ENCODE measurements at regions not wholly inside any gene's neighbourhood (a gene's known extent, or its start where the extent isn't known, plus 50 kb on each side); places are given as distances from the start of the nearest gene placed in this dataset.
A peak's percentile ranks its signal among the peaks of the same experiment; 100 is the strongest.

GRCh38 chr18:25898965-25899364 lies 191.4 kb downstream of the SS18 start:
- no peak for TF ChIP-seq CTCF (IDR thresholded peaks at IDR 0.05; ENCODE audit: extremely low read depth, insufficient read depth, missing control alignments)
- DNase-seq (ENCODE audit: low spot score), result no peak
- in situ Hi-C loops (cut with MboI; ENCODE audit: low pct_unique_long_range_greater_than_20kb, low sequenced_read_pairs, unreplicated experiment), result no loop called here

GRCh38 chr18:25896956-25897355 lies 193.5 kb downstream of the SS18 start:
- no peak for DNase-seq (ENCODE audit: low spot score)
- TF ChIP-seq CTCF (IDR thresholded peaks at IDR 0.05; ENCODE audit: extremely low read depth, insufficient read depth, missing control alignments), result no peak
- in situ Hi-C loops (cut with MboI; ENCODE audit: low pct_unique_long_range_greater_than_20kb, low sequenced_read_pairs, unreplicated experiment), result no loop called here

GRCh38 chr18:25896178-25896780 lies 194.1 kb downstream of the SS18 start:
- in situ Hi-C loops (cut with MboI; ENCODE audit: low pct_unique_long_range_greater_than_20kb, low sequenced_read_pairs, unreplicated experiment), result no loop called here
- TF ChIP-seq CTCF (IDR thresholded peaks at IDR 0.05; ENCODE audit: extremely low read depth, insufficient read depth, missing control alignments), result peak; percentile 71
- peak; percentile 48 for DNase-seq (ENCODE audit: low spot score)

- no peak for TF ChIP-seq CTCF (IDR thresholded peaks at IDR 0.05; ENCODE audit: extremely low read depth, insufficient read depth, missing control alignments)
- no peak for DNase-seq (ENCODE audit: low spot score)
- in situ Hi-C loops (cut with MboI; ENCODE audit: low pct_unique_long_range_greater_than_20kb, low sequenced_read_pairs, unreplicated experiment), result no loop called here
These were observed 194.9 kb downstream of the SS18 start for GRCh38 chr18:25895518-25895917.

- no peak for TF ChIP-seq CTCF (IDR thresholded peaks at IDR 0.05; ENCODE audit: extremely low read depth, insufficient read depth, missing control alignments)
- in situ Hi-C loops (cut with MboI; ENCODE audit: low pct_unique_long_range_greater_than_20kb, low sequenced_read_pairs, unreplicated experiment), result no loop called here
- DNase-seq (ENCODE audit: low spot score), result no peak
These were observed 204.1 kb downstream of the SS18 start for GRCh38 chr18:25886283-25886682.

- no peak for DNase-seq (ENCODE audit: low spot score)
- in situ Hi-C loops (cut with MboI; ENCODE audit: low pct_unique_long_range_greater_than_20kb, low sequenced_read_pairs, unreplicated experiment), result no loop called here
These were observed 207.3 kb downstream of the SS18 start for GRCh38 chr18:25883091-25883490.

More at GRCh38 chr18:25883091-25883490, 207.3 kb downstream of the SS18 start:
- TF ChIP-seq CTCF (IDR thresholded peaks at IDR 0.05; ENCODE audit: extremely low read depth, insufficient read depth, missing control alignments), result no peak

All from GM13977 (cell line).